PC-9 (cell line): ENCODE measurements at regions not wholly inside any gene's neighbourhood (a gene's known extent, or its start where the extent isn't known, plus 50 kb on each side); places are given as distances from the start of the nearest gene placed in this dataset.
"Not testable (repeated sequence)": the region's sequence is repeated elsewhere in the genome, so short reads cannot be mapped to it uniquely, and the experiment has no call there.

Source experiments
- BruUV-seq: library from RNA; stranded (reverse); fragments of 400-500 nt; replicated peaks from 2 replicates; lab custom pipeline; 2021; lab: Mats Ljungman, UMichigan
- CTCF ChIA-PET: fragments of 300-600 bp; sonication (Branson Sonifier 250); formaldehyde crosslinking; loops from one replicate; lab custom pipeline; 2022; ENCODE audit warnings: antibody characterized with exemption; lab: Charles Lee
- POLR2A ChIA-PET: fragments of 300-600 bp; sonication (Branson Sonifier 250); formaldehyde crosslinking; loops from one replicate; lab custom pipeline; 2022; ENCODE audit warnings: antibody characterized with exemption; ENCODE audit not compliant: unreplicated experiment; lab: Charles Lee
- DNase-seq, 2 experiments: peaks; one replicate each; pipeline versions ENCODE4 v3.0.0 to v3.0.0-alpha.2; 2015 to 2022; ENCODE audit warnings: mixed read lengths in 1 of 2
- H2AFZ ChIP-seq: fragments of 200-600 bp; sonication (generic); 2 replicates; pipeline ENCODE4 v1.8.1; 2017; ENCODE audit warnings: antibody characterized with exemption
- H3F3A ChIP-seq: fragments of 200-600 bp; sonication (generic); 2 replicates; pipeline ENCODE4 v1.8.1; 2017; ENCODE audit warnings: antibody characterized with exemption, mild to moderate bottlenecking, low read depth; ENCODE audit not compliant: insufficient read depth
- H3K27ac ChIP-seq: fragments of 200-600 bp; sonication (generic); 2 replicates; pipeline ENCODE4 v1.6.1; 2016; ENCODE audit warnings: mixed run types
- H3K27me3 ChIP-seq: fragments of 200-600 bp; sonication (generic); 2 replicates; pipeline ENCODE4 v1.6.1; 2016; ENCODE audit warnings: low read depth, mixed run types; ENCODE audit not compliant: insufficient read depth
- H3K36me3 ChIP-seq: fragments of 200-600 bp; sonication (generic); 2 replicates; pipeline ENCODE4 v1.6.1; 2016; ENCODE audit warnings: low read depth, mixed run types
- H3K4me1 ChIP-seq: fragments of 200-600 bp; sonication (generic); replicated peaks from 2 replicates; pipeline ENCODE4 v1.6.1; 2016; ENCODE audit warnings: mixed run types; ENCODE audit not compliant: insufficient read depth
- H3K4me2 ChIP-seq: fragments of 200-600 bp; sonication (generic); 2 replicates; pipeline ENCODE4 v1.6.1; 2017; ENCODE audit warnings: mixed run types
- H3K4me3 ChIP-seq: fragments of 200-600 bp; sonication (generic); 2 replicates; pipeline ENCODE4 v1.6.1; 2016; ENCODE audit warnings: mixed run types
- H3K79me2 ChIP-seq: fragments of 200-600 bp; sonication (generic); 2 replicates; pipeline ENCODE4 v1.6.1; 2017; ENCODE audit warnings: low read depth, mixed run types
- H3K9me2 ChIP-seq: fragments of 200-600 bp; sonication (generic); 2 replicates; pipeline ENCODE4 v1.8.1; 2017; ENCODE audit warnings: mild to moderate bottlenecking; ENCODE audit not compliant: insufficient read depth
- H3K9me3 ChIP-seq: fragments of 200-600 bp; sonication (generic); 2 replicates; pipeline ENCODE4 v1.8.1; 2016; ENCODE audit warnings: low read depth; ENCODE audit not compliant: insufficient read depth
- H4K20me1 ChIP-seq: fragments of 200-600 bp; sonication (generic); 2 replicates; pipeline ENCODE4 v1.8.1; 2017; ENCODE audit not compliant: insufficient read depth
- EZH2 ChIP-seq: fragments of 200-600 bp; sonication (generic); IDR thresholded peaks from 2 replicates; pipeline ENCODE4 v1.8.0; 2017; ENCODE audit warnings: antibody characterized with exemption, low read depth
- intact Hi-C: fragments of 100-400 bp; cut with micrococcal nuclease; formaldehyde crosslinking; loops from one replicate; pipeline ENCODE4 v1.10.0; 2022; ENCODE audit not compliant: unreplicated experiment
- TF ChIP-seq, protein P1 (sequence below): fragments of 200-600 bp; sonication (generic); conservative IDR thresholded peaks from 2 replicates; pipeline ENCODE4 v1.6.1; 2017; ENCODE audit warnings: mixed run types, antibody characterized with exemption, mild to moderate bottlenecking, moderate library complexity

DNA sequence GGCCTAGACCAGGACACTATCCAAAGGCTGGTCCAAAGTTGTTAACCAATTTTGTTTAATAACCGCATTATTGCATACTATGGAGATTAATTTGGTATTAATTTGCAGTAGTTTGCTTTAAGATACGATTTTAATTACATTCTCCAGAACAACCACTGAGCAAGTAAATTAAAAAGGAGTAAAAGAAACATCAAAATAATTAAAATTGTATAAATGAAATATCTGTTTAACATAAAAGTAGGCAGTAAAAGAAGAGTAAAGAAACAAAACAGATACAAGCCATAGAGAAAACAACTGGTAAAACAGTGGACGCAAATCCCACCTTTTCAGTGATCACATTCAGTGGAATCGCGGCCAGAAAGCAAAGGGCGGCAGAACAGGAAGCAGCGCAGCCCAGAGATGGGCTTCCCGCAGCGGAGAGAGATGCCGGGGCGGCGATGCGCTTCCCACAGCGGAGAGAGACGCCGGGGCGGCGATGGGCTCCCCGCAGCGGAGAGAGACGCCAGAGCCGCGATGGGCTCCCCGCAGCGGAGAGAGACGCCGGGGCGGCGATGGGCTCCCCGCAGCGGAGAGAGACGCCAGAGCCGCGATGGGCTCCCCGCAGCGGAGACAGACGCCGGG is 176.8 kb downstream of the RTP5 start:
- Histone ChIP-seq H3K36me3 (no peaks in the 10 kb centered on the region), H3K9me3 (no peaks in the 10 kb centered on the region), H3K4me2 (no peak overlapping the region), H3K4me1 (no peaks in the 10 kb centered on the region), H4K20me1 (no peaks in the 10 kb centered on the region), H3K27me3 (peaks cover 46% of the 10 kb centered on the region), H3F3A (no peaks in the 10 kb centered on the region; the same call in 1 of the 2 replicates), H3K4me3 (no peak overlapping the region), H2AFZ (no peak overlapping the region), H3K79me2 (no peaks in the 10 kb centered on the region), H3K27ac (no peak overlapping the region), H3K9me2 (no peaks in the 10 kb centered on the region)
- DNase-seq = no peak
- intact Hi-C loops = no loop called here
- ChIA-PET POLR2A (no interaction called here), CTCF (no interaction called here)
- BruUV-seq = no TSS peak
- no peak for TF ChIP-seq EZH2
- TF ChIP-seq, protein P1, sequence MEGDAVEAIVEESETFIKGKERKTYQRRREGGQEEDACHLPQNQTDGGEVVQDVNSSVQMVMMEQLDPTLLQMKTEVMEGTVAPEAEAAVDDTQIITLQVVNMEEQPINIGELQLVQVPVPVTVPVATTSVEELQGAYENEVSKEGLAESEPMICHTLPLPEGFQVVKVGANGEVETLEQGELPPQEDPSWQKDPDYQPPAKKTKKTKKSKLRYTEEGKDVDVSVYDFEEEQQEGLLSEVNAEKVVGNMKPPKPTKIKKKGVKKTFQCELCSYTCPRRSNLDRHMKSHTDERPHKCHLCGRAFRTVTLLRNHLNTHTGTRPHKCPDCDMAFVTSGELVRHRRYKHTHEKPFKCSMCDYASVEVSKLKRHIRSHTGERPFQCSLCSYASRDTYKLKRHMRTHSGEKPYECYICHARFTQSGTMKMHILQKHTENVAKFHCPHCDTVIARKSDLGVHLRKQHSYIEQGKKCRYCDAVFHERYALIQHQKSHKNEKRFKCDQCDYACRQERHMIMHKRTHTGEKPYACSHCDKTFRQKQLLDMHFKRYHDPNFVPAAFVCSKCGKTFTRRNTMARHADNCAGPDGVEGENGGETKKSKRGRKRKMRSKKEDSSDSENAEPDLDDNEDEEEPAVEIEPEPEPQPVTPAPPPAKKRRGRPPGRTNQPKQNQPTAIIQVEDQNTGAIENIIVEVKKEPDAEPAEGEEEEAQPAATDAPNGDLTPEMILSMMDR = no peak

DNA sequence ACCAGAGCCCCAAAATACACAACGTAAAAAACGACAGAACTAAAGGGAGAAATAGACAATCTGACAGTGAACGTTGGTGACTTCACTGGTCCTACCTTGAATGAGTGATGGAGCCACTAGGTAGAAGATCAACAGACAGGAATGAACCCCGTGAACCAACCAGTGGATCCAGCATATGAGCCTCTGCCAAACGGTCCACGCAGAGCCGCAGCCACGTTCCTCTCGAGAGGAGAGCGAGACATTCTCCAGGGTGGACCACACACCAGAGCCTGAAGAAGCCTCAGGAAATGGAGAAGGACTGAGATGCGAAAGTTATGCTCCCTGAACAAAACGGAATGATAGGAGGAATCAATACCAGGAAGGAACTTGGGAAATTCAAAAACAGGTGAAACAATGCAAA is 178.4 kb downstream of the RTP5 start:
- TF ChIP-seq, protein P1 = no peak
- no peak for TF ChIP-seq EZH2
- ChIA-PET POLR2A (no interaction called here), CTCF (no interaction called here)
- no peaks in the 10 kb centered on the region for H3K36me3 ChIP-seq
- H3K4me2 ChIP-seq = no peak overlapping the region
- H2AFZ ChIP-seq = no peak overlapping the region
- no peak overlapping the region for H3K27ac ChIP-seq
- DNase-seq = no peak
- H3K27me3 ChIP-seq = peaks cover 43% of the 10 kb centered on the region
- no TSS peak for BruUV-seq
- H3K79me2 ChIP-seq = no peaks in the 10 kb centered on the region
- no peaks in the 10 kb centered on the region for H3K9me3 ChIP-seq
- intact Hi-C loops = no loop called here
- no peaks in the 10 kb centered on the region; the same call in 1 of the 2 replicates for H3F3A ChIP-seq
- H3K4me3 ChIP-seq = no peak overlapping the region
- H4K20me1 ChIP-seq = no peaks in the 10 kb centered on the region
- no peaks in the 10 kb centered on the region for H3K9me2 ChIP-seq
- H3K4me1 ChIP-seq = no peaks in the 10 kb centered on the region

DNA sequence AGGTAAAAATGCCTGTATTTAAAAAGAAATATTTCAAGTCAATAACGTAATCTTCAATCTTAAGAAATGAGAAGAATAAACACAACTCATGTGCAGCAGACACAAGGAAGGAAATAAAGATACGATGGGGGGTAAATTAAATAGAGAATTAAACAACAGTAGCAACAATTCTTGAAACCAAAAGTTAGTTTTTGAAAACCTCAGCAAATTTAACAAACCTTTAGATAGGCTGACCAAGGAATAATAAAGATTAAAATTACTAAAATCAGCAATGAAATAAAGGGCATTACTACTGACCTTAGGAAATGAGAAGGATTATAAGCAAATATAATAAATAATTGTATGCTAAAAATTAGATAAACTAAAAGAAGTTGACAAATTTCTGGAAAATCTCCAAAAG is 178.9 kb downstream of the RTP5 start:
- Histone ChIP-seq H3K36me3 (no peaks in the 10 kb centered on the region), H3K9me3 (no peaks in the 10 kb centered on the region), H3K4me2 (no peak overlapping the region), H4K20me1 (no peaks in the 10 kb centered on the region), H3K4me1 (no peaks in the 10 kb centered on the region), H3K9me2 (no peaks in the 10 kb centered on the region), H3F3A (no peaks in the 10 kb centered on the region; the same call in 1 of the 2 replicates), H3K79me2 (no peaks in the 10 kb centered on the region), H3K4me3 (no peak overlapping the region), H3K27ac (no peak overlapping the region), H2AFZ (no peak overlapping the region), H3K27me3 (peaks cover 44% of the 10 kb centered on the region)
- no TSS peak for BruUV-seq
- TF ChIP-seq, protein P1 = no peak
- TF ChIP-seq EZH2 = no peak
- no peak for DNase-seq
- CTCF ChIA-PET = no interaction called here
- intact Hi-C loops = no loop called here
- POLR2A ChIA-PET = no interaction called here

DNA sequence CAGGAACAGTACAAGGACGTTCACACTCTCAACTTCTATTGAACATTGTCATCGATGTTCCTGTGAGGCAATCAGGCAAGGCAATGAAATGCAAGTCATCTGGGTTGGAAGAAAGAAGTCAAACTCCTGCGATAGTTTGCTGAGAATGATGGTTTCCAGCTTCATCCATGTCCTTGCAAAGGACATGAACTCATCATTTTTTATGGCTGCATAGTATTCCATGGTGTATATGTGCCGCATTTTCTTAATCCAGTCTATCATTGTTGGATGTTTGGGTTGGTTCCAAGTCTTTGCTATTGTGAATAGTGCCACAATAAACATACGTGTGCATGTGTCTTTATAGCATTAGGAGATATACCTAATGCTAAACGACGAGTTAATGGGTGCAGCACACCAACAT is 180.0 kb downstream of the RTP5 start:
- H3K36me3 ChIP-seq, BruUV-seq, H2AFZ ChIP-seq, H3K79me2 ChIP-seq, H3K9me2 ChIP-seq, POLR2A ChIA-PET, DNase-seq, H3F3A ChIP-seq, H3K27ac ChIP-seq, H4K20me1 ChIP-seq, H3K4me1 ChIP-seq, CTCF ChIA-PET, H3K4me2 ChIP-seq, intact Hi-C loops, H3K9me3 ChIP-seq, H3K4me3 ChIP-seq: not testable (repeated sequence)
- peaks cover 44% of the 10 kb centered on the region for H3K27me3 ChIP-seq
